SJCRH30 (cell line): ENCODE measurements at regions not wholly inside any gene's neighbourhood (a gene's known extent, or its start where the extent isn't known, plus 50 kb on each side); places are given as distances from the start of the nearest gene placed in this dataset.
A peak's percentile ranks its signal among the peaks of the same experiment; 100 is the strongest.
"Not testable (repeated sequence)": the region's sequence is repeated elsewhere in the genome, so short reads cannot be mapped to it uniquely, and the experiment has no call there.

ENCODE experiments used
- DNase-seq, 2 experiments: peaks; one replicate each; pipeline ENCODE4 v3.0.0-alpha.2; 2015 to 2020
- H3K27ac ChIP-seq: fragments of 250-450 bp; sonication (Bioruptor Pico); 2 replicates; pipeline ENCODE4 v1.5.1; 2020; ENCODE audit warnings: mild to moderate bottlenecking, moderate library complexity
- H3K27me3 ChIP-seq: fragments of 250-450 bp; sonication (Bioruptor Pico); 2 replicates; pipeline ENCODE4 v1.5.1; 2020; ENCODE audit warnings: mild to moderate bottlenecking, moderate library complexity
- H3K36me3 ChIP-seq: fragments of 250-450 bp; sonication (Bioruptor Pico); 2 replicates; pipeline ENCODE4 v1.5.1; 2020; ENCODE audit warnings: mild to moderate bottlenecking, moderate library complexity
- H3K4me1 ChIP-seq: fragments of 250-450 bp; sonication (Bioruptor Pico); 2 replicates; pipeline ENCODE4 v1.5.1; 2020; ENCODE audit warnings: mild to moderate bottlenecking, moderate library complexity
- H3K4me3 ChIP-seq: fragments of 250-450 bp; sonication (Bioruptor Pico); 2 replicates; pipeline ENCODE4 v1.5.1; 2020; ENCODE audit warnings: mild to moderate bottlenecking, moderate library complexity
- H3K9me3 ChIP-seq: fragments of 250-450 bp; sonication (Bioruptor Pico); replicated peaks from 2 replicates; pipeline ENCODE4 v1.5.1; 2020; ENCODE audit warnings: mild to moderate bottlenecking, moderate library complexity

- H3K4me1 ChIP-seq, H3K36me3 ChIP-seq, H3K27ac ChIP-seq, H3K9me3 ChIP-seq, DNase-seq, H3K27me3 ChIP-seq, H3K4me3 ChIP-seq: not testable (repeated sequence)
Observed at GRCh38 chr13:58714016-58714415, 1082.5 kb downstream of the PCDH17 start.

GRCh38 chr13:58721273-58721672 lies 1089.7 kb downstream of the PCDH17 start:
- Histone ChIP-seq H3K27me3 (no peaks in the 10 kb centered on the region), H3K4me1 (no peaks in the 10 kb centered on the region), H3K27ac (no peak overlapping the region), H3K9me3 (no peaks in the 10 kb centered on the region), H3K4me3 (no peak overlapping the region), H3K36me3 (no peaks in the 10 kb centered on the region)
- no peak for DNase-seq

GRCh38 chr13:58728126-58728525 lies 1096.6 kb downstream of the PCDH17 start:
- Histone ChIP-seq H3K9me3 (no peaks in the 10 kb centered on the region), H3K4me1 (no peaks in the 10 kb centered on the region), H3K4me3 (no peak overlapping the region), H3K36me3 (no peaks in the 10 kb centered on the region), H3K27ac (no peak overlapping the region), H3K27me3 (no peaks in the 10 kb centered on the region)
- no peak for DNase-seq

GRCh38 chr13:58729361-58729760 lies 1097.8 kb downstream of the PCDH17 start:
- DNase-seq: no peak
- Histone ChIP-seq H3K27ac (no peak overlapping the region), H3K27me3 (no peaks in the 10 kb centered on the region), H3K36me3 (no peaks in the 10 kb centered on the region), H3K4me3 (no peak overlapping the region), H3K4me1 (no peaks in the 10 kb centered on the region), H3K9me3 (no peaks in the 10 kb centered on the region)

GRCh38 chr13:58744686-58745085 lies 1113.1 kb downstream of the PCDH17 start:
- H3K4me3 ChIP-seq: no peak overlapping the region

GRCh38 chr13:58767566-58767965 lies 1136.0 kb downstream of the PCDH17 start:
- no peak overlapping the region for H3K27ac ChIP-seq

More at GRCh38 chr13:58744686-58745085, 1113.1 kb downstream of the PCDH17 start:
- H3K4me1 ChIP-seq: no peaks in the 10 kb centered on the region
- H3K9me3 ChIP-seq: no peaks in the 10 kb centered on the region
- no peak overlapping the region for H3K27ac ChIP-seq
- DNase-seq: no peak
- no peaks in the 10 kb centered on the region for H3K27me3 ChIP-seq
- H3K36me3 ChIP-seq: no peaks in the 10 kb centered on the region

GRCh38 chr13:58773280-58773859 lies 1141.8 kb downstream of the PCDH17 start:
- DNase-seq: no peak
- Histone ChIP-seq H3K4me1 (no peaks in the 10 kb centered on the region), H3K9me3 (no peaks in the 10 kb centered on the region), H3K36me3 (no peaks in the 10 kb centered on the region), H3K27me3 (no peaks in the 10 kb centered on the region), H3K27ac (no peak overlapping the region), H3K4me3 (no peak overlapping the region)

More at GRCh38 chr13:58767566-58767965, 1136.0 kb downstream of the PCDH17 start:
- no peak for DNase-seq
- Histone ChIP-seq H3K27me3 (no peaks in the 10 kb centered on the region), H3K9me3 (no peaks in the 10 kb centered on the region), H3K4me3 (no peak overlapping the region), H3K4me1 (no peaks in the 10 kb centered on the region), H3K36me3 (no peaks in the 10 kb centered on the region)

- no peak for DNase-seq
- Histone ChIP-seq H3K36me3 (no peaks in the 10 kb centered on the region), H3K9me3 (no peaks in the 10 kb centered on the region), H3K4me3 (no peak overlapping the region), H3K27ac (no peak overlapping the region), H3K27me3 (no peaks in the 10 kb centered on the region), H3K4me1 (no peaks in the 10 kb centered on the region)
Observed at GRCh38 chr13:58782736-58783135, 1151.2 kb downstream of the PCDH17 start.

GRCh38 chr13:58792854-58793253 lies 1161.3 kb downstream of the PCDH17 start:
- Histone ChIP-seq H3K4me3 (no peak overlapping the region), H3K9me3 (no peaks in the 10 kb centered on the region), H3K27ac (no peak overlapping the region), H3K27me3 (no peaks in the 10 kb centered on the region; the same call in 1 of the 2 replicates), H3K36me3 (no peaks in the 10 kb centered on the region), H3K4me1 (no peaks in the 10 kb centered on the region)
- no peak for DNase-seq

GRCh38 chr13:58795715-58796114 lies 1164.2 kb downstream of the PCDH17 start:
- Histone ChIP-seq H3K36me3 (no peaks in the 10 kb centered on the region), H3K27ac (no peak overlapping the region), H3K4me1 (no peaks in the 10 kb centered on the region), H3K4me3 (no peak overlapping the region), H3K9me3 (no peaks in the 10 kb centered on the region), H3K27me3 (no peaks in the 10 kb centered on the region; the same call in 1 of the 2 replicates)
- DNase-seq: no peak

GRCh38 chr13:58804832-58805231 lies 1173.3 kb downstream of the PCDH17 start:
- H3K27me3 ChIP-seq: no peaks in the 10 kb centered on the region
- no peak overlapping the region for H3K27ac ChIP-seq
- H3K9me3 ChIP-seq: no peaks in the 10 kb centered on the region
- no peaks in the 10 kb centered on the region for H3K36me3 ChIP-seq
- DNase-seq: no peak
- H3K4me1 ChIP-seq: no peaks in the 10 kb centered on the region
- no peak overlapping the region for H3K4me3 ChIP-seq

GRCh38 chr13:58806401-58806800 lies 1174.9 kb downstream of the PCDH17 start:
- H3K9me3 ChIP-seq: no peaks in the 10 kb centered on the region
- no peak for DNase-seq
- no peaks in the 10 kb centered on the region for H3K4me1 ChIP-seq
- H3K36me3 ChIP-seq: no peaks in the 10 kb centered on the region
- H3K27ac ChIP-seq: no peak overlapping the region
- H3K27me3 ChIP-seq: no peaks in the 10 kb centered on the region
- H3K4me3 ChIP-seq: no peak overlapping the region

GRCh38 chr13:58823701-58824100 lies 1192.2 kb downstream of the PCDH17 start:
- Histone ChIP-seq H3K27me3 (no peaks in the 10 kb centered on the region), H3K27ac (no peak overlapping the region)
- DNase-seq: no peak

GRCh38 chr13:58827904-58828303 lies 1196.4 kb downstream of the PCDH17 start:
- Histone ChIP-seq H3K9me3 (no peaks in the 10 kb centered on the region), H3K4me1 (no peaks in the 10 kb centered on the region), H3K4me3 (no peak overlapping the region), H3K27ac (no peak overlapping the region), H3K27me3 (no peaks in the 10 kb centered on the region), H3K36me3 (no peaks in the 10 kb centered on the region)
- DNase-seq: no peak

More at GRCh38 chr13:58823701-58824100, 1192.2 kb downstream of the PCDH17 start:
- H3K9me3 ChIP-seq: no peaks in the 10 kb centered on the region
- H3K4me3 ChIP-seq: no peak overlapping the region
- no peaks in the 10 kb centered on the region for H3K36me3 ChIP-seq
- no peaks in the 10 kb centered on the region for H3K4me1 ChIP-seq

- peak in 1 of 2 experiments; percentile 25 for DNase-seq
- Histone ChIP-seq H3K27ac (no peak overlapping the region), H3K4me3 (no peak overlapping the region), H3K27me3 (no peaks in the 10 kb centered on the region), H3K9me3 (no peaks in the 10 kb centered on the region), H3K36me3 (no peaks in the 10 kb centered on the region), H3K4me1 (no peaks in the 10 kb centered on the region)
Observed at GRCh38 chr13:58830841-58831240, 1199.3 kb downstream of the PCDH17 start.

- H3K27me3 ChIP-seq: no peaks in the 10 kb centered on the region
- no peaks in the 10 kb centered on the region for H3K36me3 ChIP-seq
- no peak for DNase-seq
- H3K9me3 ChIP-seq: no peaks in the 10 kb centered on the region
- H3K4me3 ChIP-seq: no peak overlapping the region
- H3K27ac ChIP-seq: no peak overlapping the region
- no peaks in the 10 kb centered on the region for H3K4me1 ChIP-seq
Observed at GRCh38 chr13:58838615-58839014, 1207.1 kb downstream of the PCDH17 start.
